ENCODE measurements at regions not wholly inside any gene's neighbourhood (a gene's known extent, or its start where the extent isn't known, plus 50 kb on each side); places are given as distances from the start of the nearest gene placed in this dataset.
A peak's percentile ranks its signal among the peaks of the same experiment; 100 is the strongest.

- Histone ChIP-seq H2BK15ac (ENCODE audit: low read length) (no peak overlapping the region), H4K5ac (ENCODE audit: insufficient read length, low read depth, low read length) (no peak overlapping the region), H4K91ac (replicated peaks; ENCODE audit: insufficient read length, low read length) (no peak overlapping the region), H3K4me3 (ENCODE audit: extremely low read depth in 1 of 4, insufficient read depth in 2 of 4, low read depth in 3 of 4, low read length in 4 of 4) (no peak overlapping the region), H3K9ac (replicated peaks in 1 of 4; ENCODE audit: extremely low read depth in 1 of 4, low read depth in 3 of 4, low read length in 3 of 4) (no peak overlapping the region), H3K4ac (replicated peaks; ENCODE audit: insufficient read length, low read depth, low read length) (no peak overlapping the region), H3K4me2 (ENCODE audit: insufficient read depth in 1 of 2, low read depth in 2 of 2, low read length in 2 of 2) (no peak overlapping the region), H2AK5ac (ENCODE audit: low read depth, low read length) (no peak overlapping the region), H3K14ac (ENCODE audit: insufficient read length) (no peak overlapping the region), H4K20me1 (replicated peaks in 1 of 2; ENCODE audit: control insufficient read depth in 1 of 2, insufficient read depth in 2 of 2, low read length in 2 of 2) (no peaks in the 10 kb centered on the region), H4K8ac (ENCODE audit: extremely low read depth, insufficient read depth, low read length) (no peak overlapping the region), H3K56ac (replicated peaks; ENCODE audit: insufficient read length, low read depth, low read length) (no peak overlapping the region), H3K9me3 (ENCODE audit: insufficient read depth in 2 of 2, low read depth in 1 of 2, low read length in 1 of 2) (peaks cover 8 to 13% of the 10 kb centered on the region in 2 experiments; a peak in 2 of 4 replicates), H3K18ac (ENCODE audit: extremely low read depth, low read length) (no peak overlapping the region), H3K79me1 (ENCODE audit: low read depth, low read length) (no peaks in the 10 kb centered on the region), H3K36me3 (ENCODE audit: control insufficient read depth in 2 of 4, insufficient read depth in 4 of 4, low read length in 3 of 4) (no peaks in the 10 kb centered on the region), H3K4me1 (replicated peaks in 1 of 4; ENCODE audit: control insufficient read depth in 3 of 4, insufficient read depth in 4 of 4, low read length in 3 of 4) (no peaks in the 10 kb centered on the region; a peak in 1 of 7 replicates), H3K79me2 (ENCODE audit: control insufficient read depth in 1 of 2, insufficient read depth in 2 of 2, low read length in 2 of 2) (no peaks in the 10 kb centered on the region), H2BK5ac (ENCODE audit: low read depth, low read length) (no peak overlapping the region), H3K23ac (ENCODE audit: insufficient read length) (no peak overlapping the region), H3K27ac (ENCODE audit: low read depth, low read length) (no peak overlapping the region), H3K27me3 (replicated peaks in 1 of 4; ENCODE audit: control insufficient read depth in 3 of 4, extremely low read depth in 1 of 4, insufficient read depth in 3 of 4, low read length in 3 of 4) (peaks cover 0 to 4% (median 0%) of the 10 kb centered on the region in 4 experiments; a peak in 2 of 7 replicates), H3K23me2 (ENCODE audit: low read depth, low read length) (no peaks in the 10 kb centered on the region), H2AFZ (ENCODE audit: low read length) (no peak overlapping the region), H2BK120ac (replicated peaks; ENCODE audit: low read depth, low read length) (no peak overlapping the region), H2BK20ac (ENCODE audit: low read length) (no peak overlapping the region), H2BK12ac (ENCODE audit: low read depth, low read length) (no peak overlapping the region)
- CTCF ChIA-PET (ENCODE audit: partially characterized antibody), result interaction anchor here (0.8 kb wide), 2 partner anchors 10 to 26 kb away, joined by 3 read pairs; no protein-coding TSS in a partner anchor
- POLR2A ChIA-PET (ENCODE audit: partially characterized antibody), result no interaction called here
- TF ChIP-seq E2F6 (IDR thresholded peaks at IDR 0.05) (peak; percentile 20; the same call in 1 of the 2 replicates), GABPA (IDR thresholded peaks at IDR 0.05; ENCODE audit: borderline replicate concordance, insufficient read depth, low read length) (no peak)
- FAIRE-seq, result no peak
- DNase-seq (ENCODE audit: low read depth in 1 of 2, low spot score in 2 of 2), result no peak
- 88% methylated on average over 10 of the region's 10 CpGs; no CpG with 5 or more reads in 1 of the 2 experiments for WGBS, 2 experiments (ENCODE audit: extremely low coverage in 1 of 2, insufficient coverage in 1 of 2, insufficient read length in 1 of 2, insufficient replicate concordance in 2 of 2, low coverage in 1 of 2, low lambda C conversion rate in 2 of 2, missing lambda C conversion rate in 1 of 2)
Observed at GRCh38 chr2:121836611-121837010, 81.2 kb downstream of the TSN start.
